GM21423 (cell line): ENCODE measurements at regions not wholly inside any gene's neighbourhood (a gene's known extent, or its start where the extent isn't known, plus 50 kb on each side); places are given as distances from the start of the nearest gene placed in this dataset.
"Not testable (repeated sequence)": the region's sequence is repeated elsewhere in the genome, so short reads cannot be mapped to it uniquely, and the experiment has no call there.

ENCODE experiments used
- ATAC-seq: cut with Tn5 transposase; IDR thresholded peaks from one replicate; pipeline ENCODE4 v1.9.1; 2021; ENCODE audit warnings: mild to moderate bottlenecking, moderate library complexity; ENCODE audit not compliant: unreplicated experiment

- no peak for ATAC-seq
Observed at GRCh38 chr6:6808915-6809314, 220.4 kb downstream of the LY86 start.

- peak; percentile 68 for ATAC-seq
Observed at GRCh38 chr6:6810727-6811126, 222.2 kb downstream of the LY86 start.

DNA sequence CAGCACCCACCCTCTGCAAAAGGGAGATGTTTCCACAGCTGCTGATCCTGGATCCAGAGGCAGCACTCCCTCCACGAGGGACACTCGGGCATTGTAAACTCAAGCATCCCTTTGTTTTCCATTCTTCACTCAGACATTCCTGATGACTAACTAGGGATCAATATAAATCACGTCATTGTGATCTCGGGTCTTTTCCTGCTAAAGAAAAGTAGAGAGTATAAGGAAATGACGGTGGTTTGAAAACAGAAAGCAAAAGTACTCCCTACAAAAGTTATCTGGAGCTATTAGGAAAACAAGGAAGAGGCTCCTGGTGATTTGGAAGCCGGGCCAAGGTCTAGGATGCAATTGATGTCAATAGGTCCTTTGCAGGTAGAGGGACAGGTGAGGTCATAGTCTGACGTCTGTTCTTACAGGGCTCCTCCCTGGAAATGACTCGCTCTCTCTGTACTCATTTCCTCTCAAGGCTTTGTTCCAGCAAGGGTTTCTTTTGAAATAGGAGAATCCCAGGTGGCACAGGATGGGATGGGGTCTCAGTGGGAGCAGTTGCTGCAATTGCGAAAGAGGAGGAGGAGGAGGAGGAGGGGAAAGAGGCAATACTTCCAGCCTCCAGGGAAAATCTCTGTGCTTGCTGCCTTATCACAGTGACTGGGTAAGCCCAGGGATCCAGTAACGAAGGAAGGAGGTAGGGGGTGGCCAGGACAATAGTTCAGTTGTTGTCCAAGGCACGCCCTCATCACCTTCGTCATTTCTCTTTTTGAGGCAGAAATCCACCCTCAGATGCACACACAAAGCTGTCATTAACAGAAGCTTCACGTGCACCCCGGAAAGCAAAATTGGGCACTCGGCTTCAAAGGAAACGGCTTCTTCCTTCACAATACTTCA is 222.8 kb downstream of the LY86 start:
- ATAC-seq: peak; percentile 39

- ATAC-seq: no peak
Observed at GRCh38 chr6:6812427-6812826, 223.9 kb downstream of the LY86 start.

DNA sequence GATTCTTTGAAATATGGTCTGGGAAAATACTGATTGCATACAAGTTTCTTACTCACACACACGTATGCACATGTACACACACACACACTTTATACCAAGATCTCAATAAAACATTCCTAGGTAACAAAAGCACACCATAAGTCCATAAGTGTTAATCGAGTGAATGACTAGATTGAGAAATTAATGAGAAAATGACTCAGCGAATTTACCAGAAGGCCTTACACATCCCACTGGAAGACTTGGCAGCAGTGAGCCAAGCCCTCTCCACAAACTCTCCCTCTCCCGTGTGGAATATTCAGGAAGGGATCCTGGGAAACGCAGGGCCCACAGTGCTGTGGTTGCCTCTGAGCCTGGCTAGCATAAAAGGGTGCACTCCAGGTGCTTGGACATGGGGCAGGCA is 227.2 kb downstream of the LY86 start:
- ATAC-seq: no peak

- ATAC-seq: no peak
Observed at GRCh38 chr6:6816716-6817115, 228.2 kb downstream of the LY86 start.

DNA sequence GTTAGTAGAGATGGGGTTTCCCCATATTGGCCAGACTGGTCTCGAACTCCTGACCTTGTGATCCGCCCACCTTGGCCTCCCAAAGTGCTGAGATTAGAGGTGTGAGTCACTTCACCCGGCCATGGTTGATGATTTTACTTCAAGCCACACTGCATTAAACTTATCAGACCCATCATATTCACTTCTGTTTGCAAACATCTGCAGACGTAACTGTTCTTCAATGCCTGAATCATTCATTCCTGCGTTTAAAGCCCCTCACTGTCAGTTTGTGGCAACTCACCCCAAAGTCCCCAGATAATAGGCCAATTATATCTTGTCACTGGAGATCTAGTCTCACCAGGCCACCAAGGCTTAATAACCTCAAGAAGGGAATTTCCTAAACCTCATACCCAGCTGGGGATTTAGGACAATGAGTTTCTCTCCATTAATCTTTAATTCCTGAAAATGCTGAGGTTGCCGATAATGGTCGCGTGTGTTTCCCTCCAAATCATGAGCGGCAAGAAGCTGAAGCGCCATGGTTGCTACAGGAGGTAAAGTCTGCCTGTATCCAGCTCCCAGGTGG is 229.6 kb downstream of the LY86 start:
- no peak for ATAC-seq

DNA sequence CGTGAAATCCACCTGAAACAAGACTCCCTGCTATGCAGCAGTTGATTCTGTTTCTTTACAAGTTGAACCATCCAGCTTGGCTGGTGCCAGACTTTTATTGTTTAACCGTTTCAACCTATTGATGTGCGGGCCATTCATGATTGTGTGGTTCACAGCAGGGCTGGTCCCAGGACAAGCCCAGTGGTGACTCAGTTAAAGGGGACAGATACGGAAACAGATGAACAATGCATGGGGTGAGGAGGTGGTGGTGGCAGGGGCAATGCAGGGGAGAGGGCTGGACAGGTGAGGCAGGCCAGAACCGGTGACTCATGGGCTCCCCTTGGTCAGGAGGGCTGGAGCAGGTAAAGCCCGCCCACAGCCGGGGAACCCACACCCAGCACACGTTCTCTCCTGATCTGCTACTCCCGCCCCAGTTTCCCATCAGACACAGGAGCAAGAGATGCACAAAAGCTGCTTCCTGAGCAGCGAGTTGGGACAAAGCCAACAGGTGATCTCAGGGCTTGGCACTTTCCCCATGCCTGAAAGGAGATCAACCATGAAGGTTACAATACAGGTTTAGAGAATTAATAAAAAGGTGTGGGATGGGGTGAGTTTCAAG is 232.2 kb downstream of the LY86 start:
- no peak for ATAC-seq

- ATAC-seq: no peak
Observed at GRCh38 chr6:6821639-6822261, 233.2 kb downstream of the LY86 start.

- ATAC-seq: no peak
Observed at GRCh38 chr6:6823030-6823429, 234.5 kb downstream of the LY86 start.

DNA sequence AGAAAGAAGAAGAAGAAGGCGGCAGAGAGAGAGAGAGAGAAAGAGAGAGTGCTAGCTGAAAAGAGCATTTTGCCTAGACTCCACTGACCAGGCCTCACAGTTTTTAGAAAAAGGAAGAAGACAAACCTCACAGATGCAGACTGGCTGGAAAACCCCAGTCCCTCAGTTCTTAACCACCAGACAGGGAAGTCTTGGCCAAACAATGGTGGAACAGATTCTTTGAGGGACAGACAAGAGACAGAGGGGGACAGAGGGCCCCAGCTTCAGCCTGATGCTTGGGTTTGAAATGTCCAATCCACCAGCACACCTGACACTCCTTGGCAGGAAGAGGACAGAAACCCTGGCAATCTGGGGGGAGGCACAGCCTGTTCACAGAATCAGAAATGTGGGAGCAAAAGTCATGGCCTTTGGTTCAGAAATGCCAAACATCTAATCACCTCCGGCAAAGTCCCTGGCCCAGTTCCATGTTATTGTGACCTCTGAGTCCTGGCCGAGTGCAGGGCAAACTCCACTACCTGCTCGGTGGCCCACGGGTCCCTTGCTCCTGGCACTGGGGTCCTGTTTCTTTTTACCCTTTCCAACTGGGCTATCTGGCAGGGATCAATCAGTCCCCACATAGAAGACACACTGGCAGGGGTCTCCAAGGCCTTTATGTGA is 235.2 kb downstream of the LY86 start:
- no peak for ATAC-seq

- no peak for ATAC-seq
Observed at GRCh38 chr6:6824381-6824780, 235.9 kb downstream of the LY86 start.

DNA sequence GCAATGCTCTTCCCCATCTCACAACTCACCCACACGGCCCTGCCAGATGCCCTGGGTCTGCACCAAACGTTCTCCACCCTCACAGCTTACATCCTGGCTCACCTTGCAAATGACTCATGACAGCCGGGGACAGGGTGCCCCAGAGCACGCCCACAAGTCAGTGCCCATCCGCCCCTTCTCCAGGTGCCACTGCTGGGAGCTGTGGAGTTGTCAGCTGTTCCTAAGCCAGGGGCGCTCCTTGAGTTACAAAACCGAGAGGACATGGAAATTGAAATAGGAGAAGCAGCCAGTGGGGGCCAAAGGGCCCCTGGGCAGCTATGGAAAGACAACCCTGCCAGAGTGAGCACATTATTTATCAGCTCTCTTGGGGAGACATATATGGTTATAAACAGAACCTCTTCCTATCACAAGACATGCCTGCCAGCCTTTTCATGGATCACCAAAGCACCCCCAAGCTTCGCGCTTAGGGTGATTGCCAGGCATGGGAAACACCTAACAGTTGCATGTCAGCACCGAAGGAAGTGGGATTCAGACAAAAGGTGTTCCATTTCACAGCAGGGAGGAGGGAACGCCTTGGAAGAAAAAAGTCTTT is 236.8 kb downstream of the LY86 start:
- ATAC-seq: no peak

DNA sequence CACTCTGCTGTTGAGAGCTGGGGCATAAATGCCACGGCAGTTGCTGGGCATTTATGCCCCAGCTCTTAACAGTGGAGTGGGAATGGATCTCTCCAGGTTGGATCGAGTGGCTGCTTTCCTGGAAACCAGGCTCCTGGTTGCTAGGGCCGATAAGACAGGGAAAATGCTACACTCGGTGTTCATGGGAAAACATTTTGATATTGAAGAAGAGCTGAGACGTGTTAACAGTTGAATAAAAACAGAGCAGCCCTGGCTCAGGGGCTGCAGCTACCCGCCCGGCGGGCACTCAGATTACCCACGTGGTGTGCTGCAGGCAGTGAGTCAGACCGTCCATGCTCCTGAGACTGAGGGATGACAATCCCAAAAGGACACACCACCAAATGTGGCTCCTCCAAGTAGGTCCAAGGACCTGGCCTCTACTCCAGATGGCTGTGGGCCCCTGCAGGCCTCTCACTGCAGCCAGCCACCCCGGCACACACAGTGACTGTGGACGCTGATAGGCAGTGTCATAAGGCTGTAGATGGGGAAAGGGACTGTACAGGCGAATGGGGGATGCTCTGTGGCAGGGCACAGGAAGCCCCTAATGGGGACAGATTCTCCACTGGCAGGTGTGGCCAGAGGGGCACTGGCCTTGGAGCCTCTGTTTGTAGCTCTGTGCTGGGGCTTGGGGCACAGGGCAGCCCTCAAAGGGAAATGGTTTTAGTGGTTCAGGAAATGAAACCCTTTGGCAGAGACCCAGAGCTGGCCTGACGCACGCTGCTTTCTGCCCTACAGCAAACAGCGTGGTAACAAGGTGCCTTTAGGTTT is 237.8 kb downstream of the LY86 start:
- peak; percentile 90 for ATAC-seq

- no peak for ATAC-seq
Observed at GRCh38 chr6:6826961-6827360, 238.4 kb downstream of the LY86 start.

GRCh38 chr6:6829872-6830685 is 241.6 kb downstream of the LY86 start:
- no peak for ATAC-seq

DNA sequence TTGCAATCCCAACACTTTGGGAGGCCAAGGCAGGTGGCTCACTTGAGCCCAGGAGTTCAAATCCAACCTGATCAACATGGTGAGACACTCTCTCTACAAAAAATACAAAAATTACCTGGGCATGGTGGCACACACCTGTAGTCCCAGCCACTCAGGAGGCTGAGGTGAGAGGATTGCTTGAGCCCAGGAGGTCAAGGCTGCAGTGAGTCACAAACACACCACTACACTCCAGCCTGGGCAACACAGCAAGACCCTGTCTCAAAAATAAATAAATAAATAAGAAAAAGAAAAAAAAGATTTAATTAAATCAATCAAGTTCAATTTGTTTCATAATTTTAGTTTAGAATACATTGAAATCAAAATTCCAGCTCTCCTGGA is 242.2 kb downstream of the LY86 start:
- ATAC-seq: not testable (repeated sequence)

- ATAC-seq: no peak
Observed at GRCh38 chr6:6832439-6832838, 243.9 kb downstream of the LY86 start.
